K562 (cell line): ENCODE measurements at regions not wholly inside any gene's neighbourhood (a gene's known extent, or its start where the extent isn't known, plus 50 kb on each side); places are given as distances from the start of the nearest gene placed in this dataset.

Experiments used
- ATAC-seq: fragments of 200-7000 bp; cut with Tn5 transposase; 3 replicates; pipeline ENCODE4 v1.9.1; 2020; ENCODE audit warnings: moderate library complexity
- BruUV-seq: library from RNA; stranded (reverse); fragments of 400-500 nt; replicated peaks from 2 replicates; lab custom pipeline; 2021; lab: Mats Ljungman, UMichigan
- CTCF ChIA-PET: fragments of 300-600 bp; formaldehyde crosslinking; extraction: SDS; loops from one replicate; lab custom pipeline; 2021; ENCODE audit warnings: low intra/inter-chr PET ratio; lab: Yijun Ruan, JAX
- POLR2A ChIA-PET: fragments of 300-600, 350-650 bp; sonication (Branson Sonifier 250); formaldehyde crosslinking; extraction: SDS; loops from one replicate; lab custom pipeline; 2021; ENCODE audit warnings: antibody characterized with exemption, inconsistent platforms; lab: Yijun Ruan, JAX
- DNase-seq, 4 experiments: peaks; one replicate each; pipeline versions ENCODE4 v3.0.0 to v3.0.0-alpha.2; 2011 to 2018; ENCODE audit warnings: low spot score in 3 of 4, mixed read lengths in 3 of 4; ENCODE audit errors: extremely low read depth in 1 of 4
- FAIRE-seq: peaks from 2 replicates; lab custom pipeline; 2011; peaks lifted over from hg19 to GRCh38; lab: Jason Lieb, UNC
- H2AFZ ChIP-seq: 2 replicates; pipeline ENCODE4 v1.6.0; 2011; ENCODE audit warnings: low read depth, low read length, control low read depth, inconsistent platforms
- H3K27ac ChIP-seq: fragments of 200-600 bp; 3 replicates; pipeline ENCODE4 v1.8.0; 2011; ENCODE audit warnings: low read depth, mild to moderate bottlenecking, control low read depth, inconsistent platforms, low read length, moderate library complexity, mixed read lengths; ENCODE audit errors: extremely low read depth
- H3K27me3 ChIP-seq, 2 experiments: fragments of 300-600 bp in 1 of 2; 2 replicates in 1 of 2; 3 replicates in 1 of 2; pipeline versions ENCODE4 v1.6.0 to v1.8.0; 2011; ENCODE audit warnings: inconsistent platforms in 2 of 2, low read length in 2 of 2, mild to moderate bottlenecking in 1 of 2, mixed read lengths in 1 of 2, moderate library complexity in 1 of 2; ENCODE audit not compliant: control insufficient read depth in 2 of 2, insufficient read depth in 2 of 2
- H3K36me3 ChIP-seq: fragments of 300-600 bp; 3 replicates; pipeline ENCODE4 v1.8.0; 2011; ENCODE audit warnings: mild to moderate bottlenecking, low read length, inconsistent platforms; ENCODE audit not compliant: control insufficient read depth, insufficient read depth
- H3K4me1 ChIP-seq, 2 experiments: fragments of 200-600 bp in 1 of 2; replicated peaks in 1 of 2; 2 replicates in 1 of 2; 3 replicates in 1 of 2; pipeline versions ENCODE4 v1.5.1 to v1.8.0; 2011; ENCODE audit warnings: inconsistent platforms in 2 of 2, low read length in 2 of 2, mild to moderate bottlenecking in 1 of 2, mixed read lengths in 1 of 2, moderate library complexity in 1 of 2; ENCODE audit not compliant: control insufficient read depth in 2 of 2, insufficient read depth in 2 of 2
- H3K4me2 ChIP-seq: 2 replicates; pipeline ENCODE4 v1.6.1; 2011; ENCODE audit warnings: low read length, control low read depth, inconsistent platforms, mixed read lengths; ENCODE audit not compliant: insufficient read depth
- H3K4me3 ChIP-seq: fragments of 200-600 bp; sonication (generic), shearing (Covaris generic); 2 replicates; pipeline ENCODE4 v1.5.1; 2016; ENCODE audit warnings: control low read depth, inconsistent platforms
- H3K79me2 ChIP-seq: fragments of 200-600 bp; 3 replicates; pipeline ENCODE4 v1.8.0; 2011; ENCODE audit warnings: low read length, inconsistent platforms; ENCODE audit not compliant: control insufficient read depth, insufficient read depth
- H3K9ac ChIP-seq, 2 experiments: 2 replicates each; pipeline versions ENCODE4 v1.6.0 to v1.6.1; 2011; ENCODE audit warnings: low read depth in 2 of 2, low read length in 2 of 2, control low read depth in 1 of 2, inconsistent platforms in 1 of 2, mild to moderate bottlenecking in 1 of 2, mixed read lengths in 1 of 2; ENCODE audit not compliant: insufficient read depth in 1 of 2
- H3K9me1 ChIP-seq: one replicate; pipeline ENCODE4 v1.6.0; 2011; ENCODE audit warnings: inconsistent platforms, mild to moderate bottlenecking, low read length, moderate library complexity; ENCODE audit not compliant: control insufficient read depth, insufficient read depth
- H3K9me3 ChIP-seq: replicated peaks from 2 replicates; pipeline ENCODE4 v1.5.1; 2011; ENCODE audit warnings: low read depth, low read length, inconsistent platforms; ENCODE audit not compliant: control insufficient read depth, insufficient read depth
- H4K20me1 ChIP-seq: replicated peaks from 2 replicates; pipeline ENCODE4 v1.6.1; 2011; ENCODE audit warnings: low read length, inconsistent platforms, mixed read lengths; ENCODE audit not compliant: control insufficient read depth, insufficient read depth
- CREM ChIP-seq: IDR thresholded peaks from 2 replicates; pipeline ENCODE4 v1.6.1; 2014; ENCODE audit warnings: antibody characterized with exemption, low read depth
- FOXK1 ChIP-seq: sonication (generic); formaldehyde crosslinking; IDR thresholded peaks from 2 replicates; pipeline ENCODE4 v1.8.0; 2022; ENCODE audit warnings: missing genetic modification reagents, mild to moderate bottlenecking, borderline replicate concordance
- IRF1 ChIP-seq: sonication (generic); formaldehyde crosslinking; IDR thresholded peaks from 2 replicates; pipeline ENCODE4 v1.8.0; 2022; ENCODE audit warnings: missing genetic modification reagents, mild to moderate bottlenecking, borderline replicate concordance
- PURB ChIP-seq: sonication (generic); formaldehyde crosslinking; IDR thresholded peaks from 2 replicates; pipeline ENCODE4 v1.9.0; 2021; ENCODE audit warnings: low read depth, mild to moderate bottlenecking, missing genetic modification reagents
- SMARCB1 ChIP-seq: IDR thresholded peaks from 2 replicates; pipeline ENCODE4 v1.6.1; 2011; ENCODE audit warnings: improper control_type of control experiment, low read depth; ENCODE audit not compliant: insufficient read length
- SREBF1 ChIP-seq: fragments of 150-350 bp; IDR thresholded peaks from 2 replicates; pipeline ENCODE4 v1.6.1; 2014; ENCODE audit warnings: antibody characterized with exemption, low read depth, low read length, borderline replicate concordance
- ZBTB5 ChIP-seq: fragments of 450-650 bp; IDR thresholded peaks from 2 replicates; pipeline ENCODE4 v1.6.1; 2017; ENCODE audit warnings: antibody characterized with exemption
- ZNF512 ChIP-seq: IDR thresholded peaks from 2 replicates; pipeline ENCODE4 v1.6.1; 2016; ENCODE audit warnings: missing genetic modification characterization, missing compliant biosample characterization
- WGBS: fragments of 100-300 bp; shearing (Covaris generic); methylation state at CpG from one replicate; pipeline ENCODE4 v1.1.6; 2016; ENCODE audit warnings: low coverage, mixed read lengths; ENCODE audit not compliant: insufficient coverage; ENCODE audit errors: missing lambda C conversion rate; 5-methylcytosine and 5-hydroxymethylcytosine counted together
- in situ Hi-C: fragments of 300-500 bp; cut with MboI; formaldehyde crosslinking; loops from 4 replicates; pipeline ENCODE4 v1.15.0; 2018; ENCODE audit warnings: inconsistent platforms, mixed read lengths
- intact Hi-C: fragments of 100-400 bp; cut with micrococcal nuclease; formaldehyde crosslinking; loops from 2 replicates; pipeline ENCODE4 v1.14.2; 2022

- in situ Hi-C loops (no loop called here), intact Hi-C loops (no loop called here)
- Histone ChIP-seq H3K9me1 (no peaks in the 10 kb centered on the region), H3K4me1 (no peaks in the 10 kb centered on the region), H2AFZ (no peak overlapping the region), H3K9me3 (no peaks in the 10 kb centered on the region), H3K27me3 (no peaks in the 10 kb centered on the region), H3K4me3 (no peak overlapping the region), H3K27ac (no peak overlapping the region), H3K9ac (no peak overlapping the region), H3K79me2 (no peaks in the 10 kb centered on the region), H3K36me3 (no peaks in the 10 kb centered on the region), H4K20me1 (no peaks in the 10 kb centered on the region), H3K4me2 (no peak overlapping the region)
- ChIA-PET POLR2A (interaction anchor here (0.6 kb wide), 1 partner anchor 79 kb away, joined by 3 read pairs; no protein-coding TSS in a partner anchor), CTCF (no interaction called here)
- no peak for TF ChIP-seq IRF1 (CRISPR knock-in tag)
- FAIRE-seq (no peak), DNase-seq (no peak), ATAC-seq (no peak)
- 14% methylated on average over 5 of the region's 5 CpGs for WGBS
- no TSS peak for BruUV-seq
Observed at GRCh38 chr4:96227515-96227914, 387.6 kb downstream of the PDHA2 start.

- no peak for ATAC-seq
- intact Hi-C loops, result no loop called here
- Histone ChIP-seq H3K9ac (no peak overlapping the region), H3K4me1 (no peaks in the 10 kb centered on the region), H3K36me3 (no peaks in the 10 kb centered on the region), H4K20me1 (no peaks in the 10 kb centered on the region)
- BruUV-seq, result no TSS peak
- DNase-seq, result no peak
- no peak for TF ChIP-seq PURB
- TF ChIP-seq FOXK1 (CRISPR knock-in tag), result no peak
- no peak for TF ChIP-seq CREM
- no peak for TF ChIP-seq SMARCB1
- no peak for TF ChIP-seq SREBF1
- TF ChIP-seq ZNF512 (tag), result no peak
- TF ChIP-seq ZBTB5, result no peak
- TF ChIP-seq, all 486 proteins: peak for 0
- in situ Hi-C loops, result no loop called here
- no peaks in the 10 kb centered on the region for H3K79me2 ChIP-seq
- ChIA-PET CTCF (no interaction called here), POLR2A (no interaction called here)
- H3K9me3 ChIP-seq, result no peaks in the 10 kb centered on the region
- H3K27ac ChIP-seq, result no peak overlapping the region
- WGBS, result 11% methylated on average over 4 of the region's 4 CpGs
- no peaks in the 10 kb centered on the region for H3K9me1 ChIP-seq
- H2AFZ ChIP-seq, result no peak overlapping the region
- no peaks in the 10 kb centered on the region for H3K27me3 ChIP-seq
- no peak overlapping the region for H3K4me2 ChIP-seq
- no peak overlapping the region for H3K4me3 ChIP-seq
- FAIRE-seq, result no peak
Observed at GRCh38 chr4:96228463-96228862, 388.6 kb downstream of the PDHA2 start.
